GM12891 (cell line): ENCODE measurements at regions not wholly inside any gene's neighbourhood (a gene's known extent, or its start where the extent isn't known, plus 50 kb on each side); places are given as distances from the start of the nearest gene placed in this dataset.

Experiments used
- DNase-seq: peaks from one replicate; pipeline ENCODE4 v3.0.0; 2011; ENCODE audit warnings: low spot score; ENCODE audit not compliant: insufficient read length
- FAIRE-seq: peaks from 2 replicates; lab custom pipeline; 2011; peaks lifted over from hg19 to GRCh38; lab: Jason Lieb, UNC
- PAX5 ChIP-seq: IDR thresholded peaks from 2 replicates; pipeline ENCODE4 v1.6.1; 2011; ENCODE audit warnings: low read length, moderate library complexity, mild to moderate bottlenecking; ENCODE audit not compliant: insufficient read depth, severe bottlenecking
- POLR2A ChIP-seq: IDR thresholded peaks from 2 replicates; pipeline ENCODE4 v1.6.1; 2011; ENCODE audit warnings: low read depth, low read length, control low read depth
- POLR2AphosphoS5 ChIP-seq: IDR thresholded peaks from 2 replicates; pipeline ENCODE4 v1.6.1; 2011; ENCODE audit warnings: low read depth, low read length, control low read depth
- POU2F2 ChIP-seq: IDR thresholded peaks from 2 replicates; pipeline ENCODE4 v1.6.1; 2011; ENCODE audit warnings: low read depth, mild to moderate bottlenecking, control low read depth, low read length, moderate library complexity
- SPI1 ChIP-seq: IDR thresholded peaks from 2 replicates; pipeline ENCODE4 v1.6.1; 2011; ENCODE audit warnings: low read depth, low read length, control low read depth
- TAF1 ChIP-seq: IDR thresholded peaks from 2 replicates; pipeline ENCODE4 v1.6.1; 2011; ENCODE audit warnings: low read depth, low read length, control low read depth

GRCh38 chr3:162368417-162368816 lies 871.8 kb downstream of the OTOL1 start:
- FAIRE-seq = no peak
- TF ChIP-seq SPI1 (no peak), PAX5 (no peak), TAF1 (no peak), POLR2AphosphoS5 (no peak), POLR2A (no peak), POU2F2 (no peak)

DNA sequence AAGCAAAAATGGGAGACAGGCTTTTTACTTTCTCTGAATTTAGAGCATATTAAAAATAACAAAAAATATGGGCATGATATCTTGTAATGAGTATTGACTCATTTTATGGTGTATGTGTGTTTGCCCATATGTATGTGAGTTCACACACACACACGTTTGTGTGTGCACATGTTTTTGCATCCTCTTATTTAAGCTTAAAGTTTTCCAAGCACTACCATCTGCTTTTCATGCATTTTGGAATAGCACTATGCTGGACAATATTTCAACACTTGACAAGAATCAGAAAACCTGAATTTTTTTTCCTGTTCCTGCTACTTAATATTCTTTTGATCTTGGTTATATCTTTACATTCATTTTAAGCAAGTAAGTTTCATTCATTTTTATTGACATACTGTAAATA lies 872.7 kb downstream of the OTOL1 start:
- TF ChIP-seq POLR2A (no peak), POU2F2 (no peak), SPI1 (no peak), POLR2AphosphoS5 (no peak), TAF1 (no peak), PAX5 (no peak)
- DNase-seq (no peak), FAIRE-seq (no peak)

More at GRCh38 chr3:162368417-162368816, 871.8 kb downstream of the OTOL1 start:
- DNase-seq = no peak

GRCh38 chr3:162370141-162370540 lies 873.5 kb downstream of the OTOL1 start:
- DNase-seq (no peak), FAIRE-seq (no peak)
- no peak for TF ChIP-seq POLR2AphosphoS5
- no peak for TF ChIP-seq POU2F2
- no peak for TF ChIP-seq PAX5
- TF ChIP-seq SPI1 = no peak
- no peak for TF ChIP-seq POLR2A
- no peak for TF ChIP-seq TAF1

- no peak for FAIRE-seq
- DNase-seq = no peak
- TF ChIP-seq PAX5 (no peak), SPI1 (no peak), POLR2AphosphoS5 (no peak), TAF1 (no peak), POLR2A (no peak), POU2F2 (no peak)
These were observed 880.2 kb downstream of the OTOL1 start for GRCh38 chr3:162376761-162377160.

DNA sequence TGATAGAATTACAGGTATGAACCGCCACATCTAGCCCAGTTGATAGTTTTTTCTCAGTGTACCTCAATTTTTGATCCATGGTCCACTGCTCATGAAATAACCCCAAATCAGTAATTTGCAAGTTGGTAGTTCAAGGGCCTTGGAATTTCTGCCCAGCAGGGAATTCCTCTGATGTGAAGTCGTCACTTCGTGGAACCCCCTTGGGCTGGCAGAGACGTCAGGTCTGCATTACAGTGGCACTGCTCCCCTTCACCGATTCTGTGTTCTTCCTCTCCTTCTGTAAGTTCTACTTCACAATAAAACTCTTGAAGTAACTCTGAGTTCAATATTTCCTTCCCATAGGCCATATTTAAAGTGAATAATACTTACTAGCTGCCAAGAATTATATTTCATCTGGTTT lies 881.0 kb downstream of the OTOL1 start:
- DNase-seq = no peak
- TF ChIP-seq POLR2A = no peak
- FAIRE-seq = no peak

DNA sequence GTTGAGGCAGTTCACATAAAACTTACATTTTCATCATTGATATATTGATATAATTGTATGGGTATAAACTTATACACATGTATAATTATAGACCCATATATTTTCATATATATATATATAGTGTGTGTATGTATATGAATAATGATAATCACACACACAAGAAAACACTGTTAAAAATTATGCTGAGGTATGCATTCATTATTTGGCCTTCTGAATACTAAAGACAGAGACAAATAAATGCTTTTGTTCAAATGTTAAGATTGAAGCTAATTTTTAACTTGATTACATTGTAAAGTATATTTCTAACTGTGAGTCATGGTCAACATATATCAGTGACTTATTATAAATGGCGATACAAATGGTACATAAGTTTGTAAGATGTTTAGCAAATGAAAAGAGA lies 888.8 kb downstream of the OTOL1 start:
- no peak for DNase-seq
- no peak for TF ChIP-seq TAF1
- TF ChIP-seq POLR2AphosphoS5 = no peak
- no peak for TF ChIP-seq SPI1
- TF ChIP-seq PAX5 = no peak
- TF ChIP-seq POU2F2 = no peak
- no peak for TF ChIP-seq POLR2A
- no peak for FAIRE-seq

GRCh38 chr3:162390891-162391290 lies 894.3 kb downstream of the OTOL1 start:
- TF ChIP-seq SPI1 (no peak), TAF1 (no peak), POLR2A (no peak), PAX5 (no peak), POU2F2 (no peak), POLR2AphosphoS5 (no peak)
- DNase-seq = no peak
- no peak for FAIRE-seq

- DNase-seq (no peak), FAIRE-seq (no peak)
- TF ChIP-seq POLR2A (no peak), SPI1 (no peak), POU2F2 (no peak), TAF1 (no peak), POLR2AphosphoS5 (no peak), PAX5 (no peak)
These were observed 894.7 kb downstream of the OTOL1 start for GRCh38 chr3:162391301-162391700.

DNA sequence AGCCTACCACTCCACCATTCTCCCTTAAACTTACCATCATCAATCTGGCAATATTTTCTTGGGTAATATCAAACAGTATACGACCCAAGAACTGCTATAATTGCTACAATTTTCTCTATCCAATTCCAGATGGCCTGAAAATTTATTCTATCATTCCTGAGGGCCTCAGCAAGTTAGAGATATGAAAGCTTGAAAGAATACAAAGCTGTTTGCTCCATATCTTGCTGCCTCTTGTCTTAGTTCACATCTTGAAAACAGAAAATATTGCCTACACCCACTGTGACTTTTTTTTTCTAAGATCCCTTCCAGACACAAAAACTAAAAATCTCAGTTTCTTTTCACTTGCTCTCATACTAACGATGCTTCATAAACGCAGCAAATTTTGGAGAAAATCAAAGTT lies 898.9 kb downstream of the OTOL1 start:
- TF ChIP-seq POLR2AphosphoS5 (no peak), POLR2A (no peak), SPI1 (no peak), PAX5 (no peak), POU2F2 (no peak), TAF1 (no peak)
- FAIRE-seq (no peak), DNase-seq (no peak)

- no peak for FAIRE-seq
- no peak for TF ChIP-seq PAX5
- TF ChIP-seq POU2F2 = no peak
- TF ChIP-seq POLR2A = no peak
- no peak for TF ChIP-seq SPI1
- no peak for TF ChIP-seq TAF1
- TF ChIP-seq POLR2AphosphoS5 = no peak
These were observed 901.9 kb downstream of the OTOL1 start for GRCh38 chr3:162398554-162398953.

More at GRCh38 chr3:162398554-162398953, 901.9 kb downstream of the OTOL1 start:
- DNase-seq = no peak
